Hepatic stellate cell (primary cell): ENCODE measurements at regions not wholly inside any gene's neighbourhood (a gene's known extent, or its start where the extent isn't known, plus 50 kb on each side); places are given as distances from the start of the nearest gene placed in this dataset.

ENCODE experiments used
- DNase-seq: peaks from one replicate; pipeline ENCODE4 v3.0.0; 2011; ENCODE audit warnings: low spot score

- DNase-seq: no peak
Measured at GRCh38 chr21:40985370-40985769, 138.4 kb upstream of the DSCAM start.

DNA sequence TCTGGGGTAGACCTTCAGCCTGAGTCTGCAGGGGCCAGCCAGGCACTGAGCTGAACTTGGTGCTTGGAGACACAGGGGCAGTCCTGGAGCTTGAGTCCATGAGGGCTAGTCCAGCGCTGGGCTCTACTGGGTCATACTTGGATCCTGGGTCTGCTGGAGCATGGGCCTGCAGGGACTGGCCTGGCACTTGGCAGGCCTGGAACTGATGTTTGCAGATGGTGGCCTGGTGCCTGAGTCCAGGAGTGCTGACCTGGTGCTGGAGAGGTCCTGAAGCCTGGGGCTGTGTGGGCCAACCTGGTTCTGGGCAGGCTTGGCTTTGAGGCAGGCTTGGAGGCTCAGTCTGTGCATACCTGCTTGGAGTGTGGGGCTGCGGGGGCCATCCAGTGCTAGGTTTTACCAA is 143.4 kb upstream of the DSCAM start:
- DNase-seq: no peak

DNA sequence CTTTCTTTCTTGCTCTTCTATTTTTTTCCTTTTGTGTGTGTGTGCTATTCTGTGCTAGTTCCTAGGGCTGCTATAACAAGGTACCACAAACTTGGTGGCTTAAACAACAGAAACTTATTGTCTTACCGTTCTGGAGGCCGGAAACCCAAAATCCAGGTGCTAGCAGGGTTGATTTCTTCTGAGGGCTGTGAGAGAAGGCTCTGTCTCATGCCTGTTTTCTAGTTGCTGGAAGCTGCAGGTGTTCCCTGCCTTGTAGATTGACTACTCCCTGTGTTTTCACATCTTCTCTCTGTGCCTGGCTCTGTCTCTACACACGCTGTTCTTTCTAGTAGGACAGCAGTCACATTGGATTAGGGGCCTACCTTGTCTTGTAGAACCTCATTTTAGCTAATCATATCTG is 150.9 kb upstream of the DSCAM start:
- DNase-seq: no peak

GRCh38 chr21:41000838-41001237 is 153.9 kb upstream of the DSCAM start:
- no peak for DNase-seq

DNA sequence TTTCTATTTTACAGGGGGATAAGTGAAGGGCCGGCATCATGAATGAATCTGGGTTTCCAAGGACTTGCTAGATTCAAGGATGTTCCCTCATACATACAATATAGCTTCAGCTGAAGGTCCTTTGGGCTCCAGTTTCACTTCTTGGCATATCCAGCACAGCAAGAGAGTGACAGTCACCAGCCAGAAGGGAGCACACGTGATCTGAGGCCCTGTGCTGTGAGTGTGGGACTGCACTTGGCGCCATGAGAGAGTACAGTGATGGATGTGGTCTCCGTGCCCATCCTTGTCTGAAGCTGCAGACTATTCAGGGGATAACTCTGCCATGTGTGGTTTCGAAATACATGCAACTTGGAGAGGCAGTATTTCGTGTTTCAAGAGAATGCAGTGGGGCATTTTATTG is 159.7 kb upstream of the DSCAM start:
- no peak for DNase-seq

DNA sequence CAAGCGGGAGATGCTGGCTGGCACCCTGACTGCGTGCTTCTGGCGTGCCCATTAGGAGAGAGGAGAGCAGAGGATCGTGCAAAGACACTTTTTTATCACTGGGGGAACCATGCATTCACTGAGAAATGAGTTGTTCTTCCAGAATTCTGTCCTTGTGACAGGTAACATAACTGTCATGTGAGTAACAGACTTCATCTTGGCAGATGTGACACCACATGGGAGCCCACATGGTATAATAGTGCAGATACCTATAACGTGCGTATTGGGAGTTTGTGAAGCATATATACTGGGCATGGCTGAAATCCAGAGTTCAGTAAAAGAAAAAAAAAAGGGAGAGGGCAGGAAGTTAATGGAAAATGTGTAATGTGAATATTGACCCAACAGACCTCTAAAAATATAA is 159.6 kb upstream of the BACE2 start:
- DNase-seq: no peak

DNA sequence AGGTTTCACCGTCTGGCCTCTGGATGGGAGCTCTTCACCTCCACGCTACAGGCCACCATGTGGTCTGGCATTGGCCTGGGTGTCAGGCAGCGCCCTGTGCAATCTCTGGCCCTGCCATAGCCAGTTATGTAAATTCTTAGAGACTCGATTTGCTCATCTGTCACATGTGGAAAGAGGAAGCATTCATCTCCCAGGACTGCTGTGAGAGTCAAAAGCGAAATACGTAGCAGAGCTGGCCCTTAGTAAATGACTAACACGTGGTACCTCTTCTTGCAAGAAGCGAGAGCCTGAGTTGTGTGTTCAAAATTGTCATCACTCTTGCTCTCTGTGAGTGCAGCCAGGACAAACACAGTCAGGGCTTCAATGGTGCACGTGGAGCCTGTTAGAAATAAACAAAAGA is 159.0 kb upstream of the BACE2 start:
- no peak for DNase-seq

DNA sequence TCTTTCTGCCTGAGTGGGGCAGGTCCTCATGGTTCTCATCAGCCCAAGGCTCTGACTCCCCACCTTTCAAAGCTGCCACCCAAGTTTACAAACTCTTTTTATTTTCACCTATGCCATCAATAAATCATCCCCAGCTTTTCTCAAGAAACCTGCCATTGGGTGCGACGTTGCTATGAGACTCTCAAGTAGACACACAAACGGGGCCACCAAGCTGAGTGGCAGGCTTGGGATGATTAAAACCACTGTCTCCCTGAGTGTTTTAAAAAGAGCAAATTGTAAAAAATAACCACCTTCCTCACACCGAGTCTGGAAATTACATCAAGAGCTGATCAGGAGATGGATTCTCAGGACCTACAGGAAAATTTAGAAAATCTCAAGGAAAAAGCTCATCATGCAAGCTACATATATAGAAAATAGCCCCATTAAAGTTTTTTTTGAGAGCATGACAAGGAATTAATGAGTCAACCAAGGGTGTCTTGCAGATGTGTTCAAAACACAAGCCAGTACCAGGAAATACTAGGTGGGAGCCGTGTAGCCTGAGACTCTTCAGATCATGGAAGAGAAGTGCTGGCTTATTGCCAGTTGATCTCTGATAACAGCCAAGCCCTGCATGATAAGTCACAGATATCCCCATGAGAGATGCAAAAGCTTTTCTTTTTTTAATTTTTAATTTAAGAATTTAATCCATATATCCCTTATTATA is 158.4 kb upstream of the BACE2 start:
- no peak for DNase-seq

DNA sequence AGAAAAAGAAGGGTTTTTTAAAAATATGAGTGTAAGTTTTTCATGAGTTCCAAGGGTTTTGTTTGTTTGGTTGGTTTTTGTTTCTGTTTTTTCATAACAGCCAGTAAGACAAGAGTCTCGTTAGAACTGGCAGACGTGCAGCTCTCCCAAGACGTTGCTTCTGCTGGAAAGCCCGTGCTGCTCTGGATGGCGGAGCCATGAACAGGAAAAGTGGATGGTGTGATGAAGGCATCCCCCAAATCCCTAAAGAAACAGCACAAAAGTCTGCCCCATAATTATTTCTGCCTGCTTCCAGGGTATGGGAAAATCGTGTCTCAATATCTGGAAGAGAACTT is 157.9 kb upstream of the BACE2 start:
- no peak for DNase-seq

DNA sequence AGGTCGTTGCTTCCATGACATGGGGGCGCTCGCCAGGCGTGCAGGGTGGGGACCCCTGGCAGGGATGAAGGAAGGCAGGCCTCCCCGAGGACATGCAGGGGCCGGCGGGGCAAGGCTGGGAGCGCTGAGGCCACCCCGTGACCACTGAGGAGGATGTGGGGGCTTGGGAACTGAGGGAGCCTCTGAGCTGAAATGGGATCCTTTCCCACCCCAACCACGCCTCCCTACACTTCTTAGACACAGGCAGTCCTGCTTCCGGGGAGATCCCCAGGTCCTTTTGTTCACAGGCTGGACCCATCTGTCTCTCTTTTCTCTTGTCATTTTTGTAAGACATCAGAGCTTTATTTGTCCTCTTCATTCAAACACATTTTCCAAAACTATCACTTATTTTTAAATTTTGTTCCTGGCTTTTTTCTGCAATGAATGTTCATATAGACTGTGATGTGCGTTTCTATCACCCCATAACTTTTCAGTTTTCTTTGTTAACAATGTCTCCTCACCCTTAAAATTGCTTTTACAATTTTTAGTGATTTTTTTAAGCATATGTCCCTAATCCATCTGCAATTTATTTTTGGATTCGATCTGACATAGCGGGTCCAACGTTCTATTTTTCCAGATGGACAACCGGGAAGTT is 156.7 kb upstream of the BACE2 start:
- DNase-seq: no peak

DNA sequence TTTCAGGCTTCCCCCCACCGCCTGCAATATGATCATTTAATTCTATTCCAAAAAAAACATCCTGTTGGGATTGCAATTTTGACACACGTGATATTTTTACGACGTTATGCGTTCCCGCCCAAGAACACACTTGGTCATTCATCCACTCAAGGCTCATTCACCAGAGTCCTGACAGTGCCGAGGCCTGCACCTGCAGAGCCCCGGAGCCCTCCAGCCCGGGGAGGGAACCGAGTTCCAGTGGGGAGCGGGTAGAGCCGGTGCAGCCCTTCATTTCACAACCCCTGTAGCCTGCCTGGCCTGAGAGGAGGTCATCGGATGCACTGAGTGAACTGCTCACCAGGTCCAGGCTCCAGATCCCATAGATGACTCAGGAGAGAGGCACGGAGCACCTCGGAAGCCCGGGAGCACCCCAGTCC is 156.0 kb upstream of the BACE2 start:
- DNase-seq: no peak

GRCh38 chr21:41012425-41012824 is 155.5 kb upstream of the BACE2 start:
- DNase-seq: no peak

DNA sequence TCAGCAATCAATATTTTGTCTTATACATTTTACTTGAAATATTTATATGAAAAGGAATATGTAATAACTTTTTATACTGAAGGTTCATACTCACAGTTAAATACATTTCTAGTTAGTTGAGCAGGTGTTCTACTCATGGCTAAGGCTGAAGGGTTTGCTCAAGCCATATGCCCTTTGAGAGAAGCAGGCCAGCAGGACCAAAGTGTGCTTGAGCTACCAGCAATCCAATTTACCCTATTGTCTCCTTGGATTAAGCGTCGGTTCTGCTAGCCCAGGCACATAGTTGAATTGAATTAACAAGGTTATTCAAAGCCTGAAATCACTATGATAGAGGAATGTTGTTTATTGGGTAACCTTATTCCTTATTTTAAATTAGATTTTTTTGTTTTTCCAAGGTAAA is 151.5 kb upstream of the BACE2 start:
- DNase-seq: no peak

DNA sequence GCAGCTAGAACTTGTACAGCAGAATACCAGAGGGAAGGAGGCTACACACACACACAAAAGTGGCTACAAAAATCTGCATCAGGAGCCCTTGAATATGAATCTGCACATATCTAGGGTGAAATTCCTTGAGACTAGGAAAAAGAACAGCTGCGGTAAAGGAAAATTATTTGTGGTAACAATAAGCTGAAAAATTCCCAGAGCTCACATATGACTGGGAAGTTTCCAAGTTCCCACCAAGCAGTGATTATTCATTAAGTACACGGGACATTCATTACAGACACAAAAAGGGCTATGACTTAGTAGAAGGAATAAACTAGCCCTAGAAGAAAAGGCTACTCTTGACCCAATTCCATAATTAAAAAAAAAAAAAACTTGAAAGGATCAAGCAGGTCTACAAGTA is 149.5 kb upstream of the BACE2 start:
- no peak for DNase-seq

- no peak for DNase-seq
Measured at GRCh38 chr21:41023936-41024335, 144.0 kb upstream of the BACE2 start.

DNA sequence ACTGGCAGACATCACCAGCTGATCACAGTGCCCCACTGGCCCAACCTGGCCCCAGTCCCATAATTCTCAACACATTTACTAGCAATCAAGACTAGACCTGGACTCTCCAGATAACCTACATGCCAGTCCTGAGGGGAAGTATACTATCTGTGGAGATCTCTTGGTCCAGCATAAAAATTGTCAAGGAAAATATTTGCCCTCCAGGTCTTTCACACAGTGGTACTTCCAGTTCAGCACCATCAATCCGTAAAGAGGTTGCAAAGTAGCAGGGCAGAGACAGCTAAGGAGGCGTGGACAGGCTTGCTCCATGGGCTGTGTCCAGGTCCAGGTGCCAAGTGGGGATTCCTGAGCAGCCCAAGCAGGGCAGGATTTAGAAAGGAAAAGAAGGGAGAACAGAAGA is 143.6 kb upstream of the BACE2 start:
- DNase-seq: no peak

DNA sequence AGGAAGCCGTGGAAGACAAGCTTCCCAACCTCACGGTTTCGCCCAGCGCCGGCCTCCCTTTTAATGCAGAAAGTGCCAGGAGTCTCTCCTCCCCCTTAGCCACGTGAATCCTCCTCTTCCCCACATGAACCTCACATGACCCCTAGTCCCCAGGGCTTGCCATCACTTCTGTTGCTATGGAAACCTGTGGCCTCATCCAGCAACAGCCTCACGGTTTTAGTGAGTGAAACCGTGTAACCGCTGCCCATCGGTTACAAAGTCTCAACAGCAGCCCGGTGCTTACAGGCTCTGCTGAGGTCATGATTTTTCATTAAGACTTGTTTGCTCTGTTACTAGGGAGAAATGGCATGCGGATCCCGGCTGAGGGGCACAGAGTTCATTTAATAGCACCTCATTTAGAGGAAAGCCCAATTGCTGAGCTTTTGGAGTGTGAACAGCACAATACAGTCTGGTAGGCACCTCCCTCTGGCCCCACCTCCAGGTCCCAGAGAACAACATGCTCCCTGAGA is 143.2 kb upstream of the BACE2 start:
- no peak for DNase-seq

GRCh38 chr21:41029571-41029970 is 138.4 kb upstream of the BACE2 start:
- no peak for DNase-seq

GRCh38 chr21:41031701-41032220 is 136.2 kb upstream of the BACE2 start:
- no peak for DNase-seq

- no peak for DNase-seq
Measured at GRCh38 chr21:41032541-41032940, 135.4 kb upstream of the BACE2 start.

DNA sequence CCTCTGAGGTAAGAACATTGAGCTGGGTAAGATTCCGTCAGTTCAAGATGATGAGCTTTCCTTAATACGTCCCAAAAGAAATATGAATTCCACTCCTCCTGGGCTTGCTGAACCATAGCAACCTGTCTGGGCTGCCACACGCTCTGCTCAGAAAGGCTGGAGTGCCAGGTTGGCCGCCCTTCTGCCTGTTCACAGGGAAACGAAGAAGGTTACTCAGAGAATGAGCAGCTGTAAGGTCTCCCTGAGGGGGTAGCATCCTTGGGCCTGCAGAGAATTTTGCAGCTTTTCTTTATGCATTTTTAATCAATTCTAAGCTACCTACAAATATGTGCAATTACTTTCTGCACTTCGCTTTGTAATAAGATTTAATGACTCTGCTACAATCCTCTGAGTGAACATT is 130.7 kb upstream of the BACE2 start:
- DNase-seq: no peak

DNA sequence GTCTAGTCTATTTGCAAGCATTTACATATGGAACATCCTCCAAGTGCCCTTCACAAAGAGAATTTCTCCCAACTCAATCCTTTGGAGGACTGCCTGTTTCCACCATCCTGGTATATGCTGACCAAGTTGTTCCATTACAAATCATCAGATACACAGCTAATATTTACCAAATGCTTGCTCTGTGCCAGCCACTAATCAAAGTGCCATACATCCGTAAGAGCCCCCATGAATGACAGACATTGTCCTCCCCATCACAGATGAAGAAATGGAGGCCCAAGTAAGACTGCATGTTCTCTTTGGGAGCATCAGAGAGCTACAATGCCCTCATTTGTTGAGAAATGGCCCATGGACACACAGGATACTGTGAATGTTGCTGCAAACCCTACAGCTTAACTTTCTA is 130.0 kb upstream of the BACE2 start:
- no peak for DNase-seq

GRCh38 chr21:41043014-41043413 is 124.9 kb upstream of the BACE2 start:
- no peak for DNase-seq
